ENCODE measurements at regions not wholly inside any gene's neighbourhood (a gene's known extent, or its start where the extent isn't known, plus 50 kb on each side); places are given as distances from the start of the nearest gene placed in this dataset.

DNA sequence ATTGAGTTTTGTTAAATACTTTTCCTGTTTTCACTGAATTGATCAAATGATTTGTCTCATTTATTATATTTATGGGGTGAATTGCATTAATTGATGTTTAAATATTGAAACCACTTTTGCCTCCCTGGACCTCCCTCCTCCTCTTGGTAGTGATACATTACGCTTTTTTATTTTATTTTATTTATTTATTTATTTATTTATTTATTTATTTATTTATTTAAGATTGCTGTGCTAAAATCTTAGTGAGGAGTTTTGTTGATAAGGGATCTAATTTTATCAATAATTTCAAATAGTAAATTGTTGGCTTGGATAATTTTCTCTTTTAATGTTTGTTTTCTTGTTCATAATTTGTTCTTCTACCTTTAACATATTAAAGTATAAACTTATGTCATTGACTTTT lies 1281.0 kb upstream of the NXPH2 start:
- no peak for DNase-seq

- DNase-seq = no peak
These were observed 1277.7 kb upstream of the NXPH2 start for GRCh38 chr2:140057928-140058327.

GRCh38 chr2:140041811-140042210 lies 1261.6 kb upstream of the NXPH2 start:
- DNase-seq = no peak

DNA sequence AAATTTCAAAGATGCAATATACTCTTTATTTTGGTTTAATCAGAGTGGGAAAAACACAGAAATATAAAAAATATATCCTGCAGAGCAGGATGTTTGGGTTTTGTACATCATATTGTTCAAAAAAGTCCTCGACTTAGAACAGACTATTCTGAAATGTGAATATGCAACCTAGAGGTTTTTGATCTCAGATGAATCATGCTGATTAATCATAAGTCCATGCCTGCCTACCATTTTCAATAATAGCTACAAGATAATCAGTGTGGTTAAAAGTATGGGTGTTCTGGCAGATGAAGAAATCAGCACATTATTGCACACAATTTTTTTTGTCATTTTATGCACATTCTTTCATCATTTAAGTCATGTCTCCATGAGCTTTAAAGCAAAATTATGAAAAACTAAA lies 1261.0 kb upstream of the NXPH2 start:
- DNase-seq = no peak

- no peak for DNase-seq
These were observed 1253.4 kb upstream of the NXPH2 start for GRCh38 chr2:140033638-140034037.

- no peak for DNase-seq
These were observed 1247.8 kb upstream of the NXPH2 start for GRCh38 chr2:140027966-140028365.

DNA sequence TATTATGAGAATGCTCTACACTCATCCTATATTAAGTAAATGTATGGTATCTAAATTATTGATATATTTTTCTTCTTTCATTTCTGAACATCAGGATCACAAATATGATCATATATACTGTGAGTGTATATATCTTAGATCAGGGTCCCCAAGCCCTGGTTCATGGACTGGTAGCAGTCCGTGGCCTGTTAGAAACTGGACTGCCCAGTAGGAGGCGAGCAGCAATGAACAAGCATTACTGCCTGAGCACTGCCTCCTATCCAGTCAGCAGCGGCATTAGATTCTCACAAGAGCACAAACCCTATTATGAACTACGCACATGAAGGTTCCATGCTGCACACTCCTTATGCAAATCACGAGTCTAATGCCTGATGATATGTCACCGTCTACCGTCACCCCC lies 1247.1 kb upstream of the NXPH2 start:
- no peak for DNase-seq

GRCh38 chr2:140023291-140023690 lies 1243.1 kb upstream of the NXPH2 start:
- no peak for DNase-seq

DNA sequence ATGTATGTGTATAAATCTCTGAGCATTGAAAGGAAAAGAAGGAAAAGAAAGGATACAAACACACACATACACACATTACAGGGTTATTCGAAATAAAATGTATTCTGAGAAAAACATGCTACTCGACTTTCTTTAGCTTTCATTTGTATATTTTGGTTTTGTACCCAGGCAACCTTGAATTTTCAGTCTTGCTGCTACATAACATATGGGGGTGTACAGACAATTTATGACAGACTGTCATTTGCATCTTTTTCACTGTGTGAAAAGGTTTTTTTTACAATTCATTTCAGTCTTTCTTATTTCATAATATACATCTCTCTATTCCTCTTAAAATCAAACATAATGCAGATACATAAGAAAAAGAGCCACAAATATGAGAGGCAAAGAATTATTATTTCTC lies 1238.4 kb upstream of the NXPH2 start:
- DNase-seq = no peak

GRCh38 chr2:140014204-140014546 lies 1234.0 kb upstream of the NXPH2 start:
- DNase-seq = no peak

- no peak for DNase-seq
These were observed 1233.5 kb upstream of the NXPH2 start for GRCh38 chr2:140013545-140014203.

DNA sequence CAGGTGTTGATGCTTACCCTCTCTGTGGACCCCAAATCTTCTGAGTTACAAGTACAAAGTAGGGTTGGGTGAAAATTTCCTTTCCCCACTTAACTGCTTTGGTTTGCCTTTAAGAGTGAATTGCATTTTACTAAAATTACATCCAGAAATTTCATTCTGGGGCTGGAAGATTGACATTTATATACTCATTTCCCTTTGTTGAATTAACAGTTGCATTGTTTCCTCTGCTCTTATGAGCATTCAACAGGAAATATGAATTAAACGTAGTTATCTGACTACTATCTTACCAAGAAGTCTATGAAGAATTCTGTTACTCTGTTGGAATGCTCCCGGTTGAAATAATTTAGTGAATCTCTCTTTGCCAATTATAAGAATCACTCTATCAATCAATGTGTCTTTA lies 1231.1 kb upstream of the NXPH2 start:
- DNase-seq = no peak

GRCh38 chr2:140002110-140002509 lies 1221.9 kb upstream of the NXPH2 start:
- DNase-seq = no peak

DNA sequence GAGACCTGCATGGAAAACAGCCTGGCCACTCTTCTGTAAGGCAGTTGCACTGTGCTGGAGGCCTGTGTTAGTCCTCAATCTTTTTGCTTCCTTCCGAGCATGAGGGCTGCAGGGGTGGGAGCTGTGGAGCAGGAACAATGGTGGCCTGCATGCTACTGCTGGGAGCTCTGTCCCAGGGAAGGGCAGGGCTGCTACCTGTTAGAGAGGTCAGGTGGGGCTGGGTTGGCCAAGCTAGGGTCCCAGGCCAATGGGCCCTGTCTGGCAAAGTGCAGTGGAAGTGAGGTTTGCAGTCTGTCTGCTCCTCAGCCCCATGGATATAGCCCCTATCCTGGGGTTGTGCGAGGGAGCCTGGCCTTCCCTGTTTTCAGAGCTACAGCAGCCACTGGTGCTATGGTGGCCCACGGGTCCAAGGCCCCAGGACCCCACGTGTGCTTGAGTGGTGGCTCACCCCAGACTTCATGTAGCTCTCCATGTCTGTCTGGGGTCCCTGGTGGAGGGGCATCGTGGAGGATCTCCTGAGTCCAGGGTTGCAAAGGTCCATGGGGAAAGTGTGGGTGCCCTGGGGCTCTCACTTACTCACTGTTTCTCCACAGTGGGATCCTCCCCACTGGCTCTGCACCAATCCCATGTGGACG lies 1212.6 kb upstream of the NXPH2 start:
- DNase-seq = no peak

GRCh38 chr2:139992078-139992477 lies 1211.9 kb upstream of the NXPH2 start:
- DNase-seq = no peak

DNA sequence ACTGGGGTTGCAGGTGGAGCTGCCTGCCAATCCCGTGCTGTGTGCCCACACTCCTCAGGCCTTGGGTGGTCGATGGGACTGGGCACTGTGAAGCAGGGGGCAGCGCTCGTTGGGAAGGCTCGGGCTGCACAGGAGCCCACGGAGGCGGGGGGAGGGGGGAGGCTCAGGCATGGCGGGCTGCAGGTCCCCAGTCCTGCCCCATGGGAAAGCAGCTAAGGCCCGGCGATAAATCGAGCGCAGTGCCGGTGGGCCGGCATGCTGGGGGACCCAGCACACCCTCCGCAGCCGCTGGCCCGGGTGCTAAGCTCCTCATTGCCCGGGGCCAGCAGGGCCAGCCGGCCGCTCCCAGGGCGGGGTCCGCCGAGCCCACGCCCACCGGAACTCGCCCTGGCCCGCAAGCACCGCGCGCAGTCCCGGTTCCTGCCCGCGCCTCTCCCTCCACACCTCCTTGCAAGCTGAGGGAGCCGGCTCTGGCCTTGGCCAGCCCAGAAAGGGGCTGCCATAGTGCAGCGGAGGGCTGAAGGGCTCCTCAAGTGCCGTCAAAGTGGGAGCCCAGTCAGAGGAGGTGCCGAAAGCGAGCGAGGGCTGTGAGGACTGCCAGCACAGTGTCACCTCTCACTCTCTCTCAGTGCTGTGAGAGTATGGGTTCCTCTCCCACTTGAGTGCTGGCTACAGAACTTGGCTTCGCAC lies 1210.6 kb upstream of the NXPH2 start:
- DNase-seq = no peak

DNA sequence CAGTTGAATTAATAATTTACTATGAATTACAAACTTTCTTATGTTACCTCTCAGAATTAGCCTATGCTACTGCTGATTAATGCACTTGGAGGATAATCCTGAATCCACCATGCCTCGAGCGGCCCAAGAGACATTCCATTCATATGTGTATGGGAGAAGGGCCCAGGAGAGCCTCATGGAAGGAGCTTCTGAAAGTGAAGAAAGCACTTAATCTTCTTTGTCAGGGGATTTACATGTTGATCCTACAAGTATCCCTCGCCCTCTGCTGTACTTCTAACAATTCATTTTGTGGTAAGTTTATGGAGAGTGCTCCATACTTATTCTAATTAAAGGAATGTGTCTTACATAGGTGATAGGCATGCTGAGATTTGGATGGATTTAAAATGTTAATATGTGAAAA lies 1189.1 kb upstream of the NXPH2 start:
- no peak for DNase-seq

- DNase-seq = no peak
These were observed 1188.4 kb upstream of the NXPH2 start for GRCh38 chr2:139968588-139968987.

DNA sequence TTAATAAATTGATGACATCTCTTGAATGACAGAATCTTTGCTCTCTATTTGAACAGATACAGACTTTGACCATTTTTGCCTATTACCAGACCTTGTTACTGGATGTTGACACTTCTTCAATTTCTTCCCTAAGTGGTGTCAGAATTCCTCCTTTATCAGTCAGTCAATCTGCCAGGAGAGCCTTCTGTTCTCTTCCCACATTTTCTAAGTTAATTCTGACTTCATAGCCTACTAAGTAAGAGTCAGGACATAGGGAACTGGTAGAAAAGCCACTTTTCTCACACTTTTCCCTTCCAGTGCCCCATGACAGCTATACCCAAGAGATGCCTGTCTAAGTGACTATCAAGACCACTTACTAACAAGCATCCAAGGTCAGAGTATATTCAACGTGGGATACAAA lies 1187.5 kb upstream of the NXPH2 start:
- DNase-seq = no peak

DNA sequence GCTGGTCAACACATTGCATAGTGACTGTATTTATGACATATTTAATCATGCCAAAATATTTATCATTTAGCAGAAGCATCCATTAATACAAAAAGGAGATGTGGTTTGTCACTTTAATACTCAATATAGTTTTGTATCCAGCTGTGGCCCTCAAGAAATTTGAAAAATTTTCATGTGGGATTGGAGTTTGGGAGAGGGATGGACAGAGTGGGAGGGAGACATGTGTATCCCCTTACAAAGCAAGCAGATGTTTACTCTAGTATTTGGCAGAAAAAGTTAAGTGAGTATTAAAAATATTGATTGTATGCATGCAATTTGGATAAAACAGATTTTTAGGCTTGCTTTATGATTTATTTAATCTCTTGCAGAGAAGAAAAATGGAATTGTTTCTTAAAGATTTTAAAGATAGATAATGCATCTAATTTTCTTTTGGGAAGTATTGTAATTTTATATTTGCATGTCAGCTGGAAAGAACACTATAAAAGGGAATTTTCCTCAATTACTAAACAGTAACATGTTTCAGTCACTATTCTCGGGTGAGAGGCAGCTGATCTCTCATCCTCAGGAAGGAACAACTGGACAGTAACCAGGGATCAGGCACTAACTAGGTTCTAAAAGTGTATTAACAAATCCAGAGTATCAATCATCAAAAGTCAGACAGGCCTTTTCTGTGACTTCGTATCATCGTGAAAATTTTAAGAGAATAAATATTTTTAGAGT lies 1184.7 kb upstream of the NXPH2 start:
- no peak for DNase-seq

- DNase-seq = no peak
These were observed 1183.7 kb upstream of the NXPH2 start for GRCh38 chr2:139963863-139964355.

- DNase-seq = no peak
These were observed 1169.2 kb upstream of the NXPH2 start for GRCh38 chr2:139949242-139949972.

GRCh38 chr2:139946690-139947089 lies 1166.5 kb upstream of the NXPH2 start:
- no peak for DNase-seq

Measured in DMS 273 treated with DMSO at 0.1 percent for 48 hours (cell line).